ENCODE measurements at regions not wholly inside any gene's neighbourhood (a gene's known extent, or its start where the extent isn't known, plus 50 kb on each side); places are given as distances from the start of the nearest gene placed in this dataset.
"Not testable (repeated sequence)": the region's sequence is repeated elsewhere in the genome, so short reads cannot be mapped to it uniquely, and the experiment has no call there.

DNA sequence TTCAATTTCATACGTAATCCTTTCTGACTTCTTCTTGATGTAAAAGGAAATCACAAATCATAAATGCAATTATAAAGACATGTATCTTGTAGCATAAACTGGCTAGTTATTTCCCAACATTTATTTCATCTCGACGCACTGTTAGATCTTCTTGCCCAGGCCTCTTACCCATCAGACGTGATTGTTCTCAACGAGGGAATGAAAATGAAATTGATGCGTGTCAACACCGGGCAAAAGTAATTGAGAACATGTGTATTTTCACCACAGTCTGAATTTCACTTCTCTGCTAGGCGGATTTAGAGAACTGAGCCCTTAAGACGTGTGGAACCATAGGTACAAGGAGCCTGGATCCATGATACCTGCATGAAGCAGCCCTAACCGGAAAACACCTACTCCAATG is 519.7 kb downstream of the KCNT2 start:
- DNase-seq: no peak

- DNase-seq: no peak
Measured at GRCh38 chr1:196078691-196079090, 529.5 kb downstream of the KCNT2 start.

DNA sequence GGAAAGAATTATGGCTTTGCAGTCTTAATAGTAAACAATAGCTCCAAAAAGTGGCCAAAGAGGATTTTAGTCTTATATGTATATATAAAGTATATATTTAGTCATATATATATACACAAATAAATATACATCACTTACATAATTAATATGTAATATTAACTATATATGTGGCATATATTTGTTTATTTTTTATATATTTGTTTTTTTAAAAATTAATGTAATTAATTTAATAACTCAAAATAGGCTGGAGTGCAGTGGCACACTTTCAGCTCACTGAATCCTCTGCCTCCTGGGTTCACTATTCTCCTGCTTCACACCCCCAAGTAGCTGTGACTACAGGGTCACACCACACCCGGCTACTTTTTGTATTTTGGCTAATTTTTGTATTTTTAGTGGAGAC is 532.6 kb downstream of the KCNT2 start:
- DNase-seq: no peak

- DNase-seq: no peak
Measured at GRCh38 chr1:196074182-196074581, 534.1 kb downstream of the KCNT2 start.

DNA sequence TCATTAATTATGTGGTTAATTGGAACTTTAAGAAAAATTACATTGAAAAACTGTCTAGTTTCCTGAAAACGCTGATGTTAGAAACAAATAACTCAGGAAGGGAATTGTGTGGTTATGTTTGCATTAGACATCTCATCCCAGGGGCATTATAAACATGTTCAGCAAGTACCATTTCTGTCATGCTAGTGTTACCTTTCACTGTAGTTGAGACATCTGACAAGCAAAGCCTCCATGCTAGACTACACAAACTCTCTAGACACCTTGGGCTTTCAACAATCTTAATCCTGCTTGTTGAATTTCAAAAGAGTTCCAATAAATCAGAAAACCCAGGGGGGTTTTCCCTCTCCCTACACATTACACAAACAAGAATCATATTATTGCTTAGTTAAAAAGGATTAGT is 536.8 kb downstream of the KCNT2 start:
- DNase-seq: no peak

DNA sequence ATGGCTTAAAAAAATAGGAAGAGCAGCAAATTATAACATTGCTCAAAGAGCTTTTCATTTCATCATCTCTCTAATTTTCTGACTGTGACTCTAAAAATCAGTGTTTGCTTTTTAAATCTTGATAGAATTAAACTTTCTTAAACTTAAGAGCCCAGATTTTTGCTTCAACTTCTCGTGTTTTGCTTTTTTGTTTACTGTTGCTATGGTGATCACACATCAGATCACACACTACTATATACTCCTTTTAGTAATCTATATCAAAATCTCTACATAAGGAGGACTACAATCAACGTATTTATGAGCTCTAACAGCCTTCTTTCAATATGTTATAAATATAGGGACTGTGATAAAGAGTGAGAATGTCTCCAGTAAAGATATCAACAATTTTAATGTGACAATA is 537.3 kb downstream of the KCNT2 start:
- DNase-seq: no peak

- no peak for DNase-seq
Measured at GRCh38 chr1:196063952-196064351, 544.3 kb downstream of the KCNT2 start.

- DNase-seq: no peak
Measured at GRCh38 chr1:196063294-196063693, 544.9 kb downstream of the KCNT2 start.

DNA sequence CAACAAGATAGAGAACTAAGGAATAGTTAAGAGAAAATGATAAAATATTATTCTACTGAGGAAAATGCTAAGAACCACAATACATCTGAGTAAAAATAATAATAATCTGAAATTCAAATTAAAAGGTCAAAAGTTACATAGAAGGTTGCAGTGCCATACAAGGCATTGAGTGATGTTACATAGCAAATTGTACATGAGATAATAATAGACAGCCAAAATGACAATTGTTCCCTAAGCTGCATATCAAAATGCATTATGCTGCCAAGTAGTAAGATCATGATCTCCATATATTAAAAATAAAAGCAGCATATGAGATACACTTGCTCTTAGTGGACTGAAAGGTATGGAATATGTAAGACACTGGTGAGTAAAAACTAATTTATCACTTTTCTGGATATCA is 547.7 kb downstream of the KCNT2 start:
- DNase-seq: no peak

- DNase-seq: no peak
Measured at GRCh38 chr1:196059210-196059609, 549.0 kb downstream of the KCNT2 start.

DNA sequence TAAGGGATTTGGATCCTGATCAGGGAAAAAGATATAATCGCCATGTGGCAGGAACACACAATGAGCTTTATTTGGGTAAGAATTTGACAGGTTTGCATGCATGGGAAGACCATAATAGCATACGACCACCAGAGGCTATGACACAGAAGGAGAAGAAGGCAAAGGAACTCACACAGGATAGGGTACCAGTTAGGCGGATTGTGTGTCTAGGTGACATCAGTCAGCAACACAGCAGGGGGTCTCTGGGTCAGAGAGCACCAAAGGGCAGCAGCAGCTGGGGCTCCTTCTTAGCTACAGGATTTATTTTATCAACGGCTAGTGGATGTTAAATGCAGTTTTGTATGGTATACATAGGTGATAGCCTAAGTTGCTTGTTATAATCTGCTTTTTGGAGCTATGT is 551.3 kb downstream of the KCNT2 start:
- no peak for DNase-seq

DNA sequence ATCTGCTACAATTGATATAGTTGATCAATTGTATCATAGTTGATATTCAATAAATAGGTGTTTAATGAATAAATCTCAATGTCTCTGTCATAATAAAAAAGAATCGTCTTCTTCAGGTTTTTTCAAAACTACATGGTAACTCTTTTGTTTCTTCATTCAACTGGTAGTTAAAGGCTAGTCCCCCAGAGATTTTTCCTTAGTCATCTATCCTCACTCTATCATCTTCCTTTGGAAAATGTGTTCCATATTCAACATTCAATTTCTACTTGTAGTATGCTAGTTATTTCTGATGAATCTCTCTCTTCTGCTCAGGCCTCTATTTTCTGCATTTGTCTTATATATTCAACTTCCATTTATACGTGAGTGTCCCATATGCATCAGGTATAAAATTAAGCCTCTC is 558.8 kb downstream of the KCNT2 start:
- DNase-seq: no peak

- DNase-seq: no peak
Measured at GRCh38 chr1:196043268-196043667, 565.0 kb downstream of the KCNT2 start.

- no peak for DNase-seq
Measured at GRCh38 chr1:196034080-196034706, 574.0 kb downstream of the KCNT2 start.

DNA sequence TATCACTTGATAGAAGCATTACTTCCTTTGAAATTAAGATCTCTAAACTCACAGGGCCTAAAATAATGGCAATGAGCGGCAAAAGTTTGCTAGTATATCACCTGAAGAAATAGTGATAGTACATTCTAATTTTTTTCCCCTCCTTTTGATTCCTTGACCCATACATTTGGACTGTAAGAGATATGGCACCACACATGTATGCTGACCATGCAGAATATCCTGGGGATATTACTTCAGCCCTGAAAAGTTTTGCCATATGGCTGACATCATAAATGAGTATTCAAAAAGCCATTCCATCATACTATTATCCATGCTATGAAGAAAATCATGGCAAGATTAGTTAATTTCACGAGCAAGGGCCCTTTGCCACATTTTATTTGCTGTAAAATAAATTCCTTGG is 576.9 kb downstream of the KCNT2 start:
- DNase-seq: not testable (repeated sequence)

GRCh38 chr1:196030455-196030854 is 577.8 kb downstream of the KCNT2 start:
- DNase-seq: no peak

- DNase-seq: no peak
Measured at GRCh38 chr1:196029410-196029809, 578.8 kb downstream of the KCNT2 start.

GRCh38 chr1:196027127-196027526 is 581.1 kb downstream of the KCNT2 start:
- DNase-seq: no peak

- DNase-seq: not testable (repeated sequence)
Measured at GRCh38 chr1:196021174-196021573, 587.1 kb downstream of the KCNT2 start.

DNA sequence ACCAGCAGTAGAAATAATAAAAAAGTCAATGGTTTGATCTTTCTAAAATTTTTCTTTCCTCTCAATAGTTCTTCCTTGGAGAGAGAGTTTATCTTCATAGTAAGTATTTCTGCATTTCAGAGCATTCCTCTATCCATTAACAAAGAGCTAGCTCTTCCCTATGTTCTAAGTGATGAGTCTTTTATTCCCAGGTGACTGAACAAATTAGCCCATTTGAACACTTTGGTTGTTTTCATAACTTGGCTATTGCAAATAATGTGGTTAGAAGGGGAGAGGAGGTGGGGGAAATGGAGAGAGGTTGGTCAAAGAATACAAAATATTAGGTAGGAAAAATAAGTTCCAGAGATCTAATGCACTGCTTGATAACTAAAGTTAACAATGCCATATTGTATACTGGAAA is 598.9 kb downstream of the KCNT2 start:
- no peak for DNase-seq

- no peak for DNase-seq
Measured at GRCh38 chr1:196007763-196008162, 600.5 kb downstream of the KCNT2 start.

GRCh38 chr1:196005426-196005825 is 602.8 kb downstream of the KCNT2 start:
- no peak for DNase-seq

- not testable (repeated sequence) for DNase-seq
Measured at GRCh38 chr1:196004388-196004787, 603.9 kb downstream of the KCNT2 start.

- DNase-seq: no peak
Measured at GRCh38 chr1:196002906-196003305, 605.3 kb downstream of the KCNT2 start.

DNA sequence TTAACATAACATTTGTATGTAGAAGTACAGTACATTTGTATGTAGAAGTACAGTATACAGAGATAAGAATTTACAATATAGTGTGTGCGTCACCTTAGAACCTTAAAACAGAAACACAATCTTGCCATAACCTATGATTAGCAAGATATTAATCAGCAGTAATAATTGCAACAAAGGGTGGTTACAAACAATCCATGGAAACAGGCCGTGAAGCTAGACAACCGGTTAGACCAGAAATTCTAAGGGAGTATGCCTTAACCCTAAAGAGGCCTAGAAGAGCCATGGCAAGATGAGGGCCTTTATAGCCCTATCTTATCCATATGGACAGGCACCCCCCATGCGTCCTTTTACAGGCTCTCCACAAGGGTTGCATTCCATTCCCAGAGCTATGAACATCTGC is 605.9 kb downstream of the KCNT2 start:
- DNase-seq: not testable (repeated sequence)

- no peak for DNase-seq
Measured at GRCh38 chr1:196001188-196001587, 607.1 kb downstream of the KCNT2 start.
